ENCODE measurements at regions not wholly inside any gene's neighbourhood (a gene's known extent, or its start where the extent isn't known, plus 50 kb on each side); places are given as distances from the start of the nearest gene placed in this dataset.

- TF ChIP-seq CTCF (IDR thresholded peaks at IDR 0.05) (no peak), ZFX (IDR thresholded peaks at IDR 0.05; ENCODE audit: borderline replicate concordance) (no peak)
Observed at GRCh38 chr16:86669937-86670749, 91.8 kb downstream of the FOXL1 start.

All from 22Rv1 (cell line).